SK-N-SH (cell line): ENCODE measurements at regions not wholly inside any gene's neighbourhood (a gene's known extent, or its start where the extent isn't known, plus 50 kb on each side); places are given as distances from the start of the nearest gene placed in this dataset.

Experiments used
- CTCF ChIP-seq: fragments of 200-600 bp; sonication (generic); IDR thresholded peaks from 2 replicates; pipeline ENCODE4 v1.6.1; 2017; ENCODE audit warnings: antibody characterized with exemption, mild to moderate bottlenecking, moderate library complexity
- FOXM1 ChIP-seq: IDR thresholded peaks from 2 replicates; pipeline ENCODE4 v1.4.0; 2012; ENCODE audit warnings: low read depth, mild to moderate bottlenecking
- JUND ChIP-seq: IDR thresholded peaks from 2 replicates; pipeline ENCODE4 v1.4.0; 2012
- POLR2AphosphoS5 ChIP-seq: IDR thresholded peaks from 2 replicates; pipeline ENCODE4 v1.6.1; 2012; ENCODE audit warnings: low read depth, low read length
- RAD21 ChIP-seq: IDR thresholded peaks from 2 replicates; pipeline ENCODE4 v1.6.1; 2012; ENCODE audit warnings: mild to moderate bottlenecking, low read length
- SIN3A ChIP-seq: IDR thresholded peaks from 2 replicates; pipeline ENCODE4 v1.6.1; 2012; ENCODE audit warnings: low read depth, mild to moderate bottlenecking, low read length, moderate library complexity, borderline replicate concordance
- SMC3 ChIP-seq: IDR thresholded peaks from 2 replicates; pipeline ENCODE4 v1.6.1; 2012; ENCODE audit warnings: low read depth, low read length, improper control_type of control experiment
- YY1 ChIP-seq: IDR thresholded peaks from 2 replicates; pipeline ENCODE4 v1.4.0; 2012; ENCODE audit warnings: low read depth, mild to moderate bottlenecking
- ZBTB33 ChIP-seq: IDR thresholded peaks from 2 replicates; pipeline ENCODE4 v1.4.0; 2012; ENCODE audit warnings: low read depth, borderline replicate concordance
- TF ChIP-seq, protein P1 (sequence below): fragments of 150-350 bp; IDR thresholded peaks from 2 replicates; pipeline ENCODE4 v1.6.1; 2017; ENCODE audit warnings: antibody characterized with exemption, low read length, low read depth, borderline replicate concordance
- TF ChIP-seq, protein P2 (sequence below): fragments of 150-350 bp; IDR thresholded peaks from 2 replicates; pipeline ENCODE4 v1.6.1; 2016; ENCODE audit warnings: mild to moderate bottlenecking, low read depth, low read length

GRCh38 chr6:164308339-164308738 is 893.8 kb downstream of the QKI start:
- TF ChIP-seq SIN3A: no peak
- no peak for TF ChIP-seq POLR2AphosphoS5
- TF ChIP-seq ZBTB33: no peak
- TF ChIP-seq CTCF: no peak
- no peak for TF ChIP-seq FOXM1
- TF ChIP-seq RAD21: no peak
- TF ChIP-seq, protein P1, sequence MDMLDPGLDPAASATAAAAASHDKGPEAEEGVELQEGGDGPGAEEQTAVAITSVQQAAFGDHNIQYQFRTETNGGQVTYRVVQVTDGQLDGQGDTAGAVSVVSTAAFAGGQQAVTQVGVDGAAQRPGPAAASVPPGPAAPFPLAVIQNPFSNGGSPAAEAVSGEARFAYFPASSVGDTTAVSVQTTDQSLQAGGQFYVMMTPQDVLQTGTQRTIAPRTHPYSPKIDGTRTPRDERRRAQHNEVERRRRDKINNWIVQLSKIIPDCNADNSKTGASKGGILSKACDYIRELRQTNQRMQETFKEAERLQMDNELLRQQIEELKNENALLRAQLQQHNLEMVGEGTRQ: no peak
- TF ChIP-seq, protein P2, sequence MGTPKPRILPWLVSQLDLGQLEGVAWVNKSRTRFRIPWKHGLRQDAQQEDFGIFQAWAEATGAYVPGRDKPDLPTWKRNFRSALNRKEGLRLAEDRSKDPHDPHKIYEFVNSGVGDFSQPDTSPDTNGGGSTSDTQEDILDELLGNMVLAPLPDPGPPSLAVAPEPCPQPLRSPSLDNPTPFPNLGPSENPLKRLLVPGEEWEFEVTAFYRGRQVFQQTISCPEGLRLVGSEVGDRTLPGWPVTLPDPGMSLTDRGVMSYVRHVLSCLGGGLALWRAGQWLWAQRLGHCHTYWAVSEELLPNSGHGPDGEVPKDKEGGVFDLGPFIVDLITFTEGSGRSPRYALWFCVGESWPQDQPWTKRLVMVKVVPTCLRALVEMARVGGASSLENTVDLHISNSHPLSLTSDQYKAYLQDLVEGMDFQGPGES: no peak
- TF ChIP-seq YY1: no peak
- TF ChIP-seq JUND: no peak
- no peak for TF ChIP-seq SMC3
